ENCODE measurements at regions not wholly inside any gene's neighbourhood (a gene's known extent, or its start where the extent isn't known, plus 50 kb on each side); places are given as distances from the start of the nearest gene placed in this dataset.
"Not testable (repeated sequence)": the region's sequence is repeated elsewhere in the genome, so short reads cannot be mapped to it uniquely, and the experiment has no call there.

DNA sequence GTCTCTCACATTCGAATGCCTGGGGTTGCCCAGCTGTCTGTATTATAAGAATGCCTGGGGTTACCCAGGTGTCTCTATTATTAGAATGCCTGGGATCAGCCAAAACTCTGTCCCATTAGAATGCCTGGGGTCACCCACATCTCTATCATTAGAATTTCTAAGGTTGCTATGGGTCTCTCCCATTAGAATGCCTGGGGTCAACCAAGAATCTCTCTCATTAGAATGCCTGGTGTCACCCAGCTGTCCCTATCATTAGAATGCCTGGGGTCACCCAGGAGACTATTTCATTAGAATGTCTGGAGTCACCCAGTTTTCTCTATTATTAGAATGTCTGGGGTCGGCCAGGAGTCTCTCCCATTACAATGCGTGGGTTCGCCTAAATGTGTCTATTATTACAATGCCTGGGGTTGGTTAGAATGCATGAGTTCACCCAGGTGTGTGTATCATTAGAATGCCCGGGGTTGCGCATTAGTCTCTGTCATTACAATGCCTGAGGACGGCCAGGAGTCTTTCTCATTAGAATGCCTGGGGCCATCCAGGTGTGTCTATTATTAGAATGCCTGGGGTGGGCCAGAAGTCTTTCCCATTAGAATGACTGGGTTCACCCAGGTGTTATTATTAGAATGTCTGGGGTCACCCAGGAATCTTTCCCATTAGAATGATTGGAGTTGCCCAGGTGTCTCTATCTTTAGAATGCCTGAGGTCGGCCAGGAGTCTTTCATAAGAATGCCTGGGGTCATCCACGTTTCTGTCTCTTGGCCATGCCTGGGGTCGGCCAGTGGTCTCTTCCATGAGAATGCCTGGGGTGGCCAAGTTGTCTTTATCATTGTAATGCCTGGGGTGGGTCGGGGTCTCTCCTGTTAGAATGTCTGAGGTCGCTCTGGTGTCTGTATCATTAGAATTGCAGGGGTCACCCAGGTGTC is 59.6 kb downstream of the RNF187 start:
- DNase-seq: no peak

DNA sequence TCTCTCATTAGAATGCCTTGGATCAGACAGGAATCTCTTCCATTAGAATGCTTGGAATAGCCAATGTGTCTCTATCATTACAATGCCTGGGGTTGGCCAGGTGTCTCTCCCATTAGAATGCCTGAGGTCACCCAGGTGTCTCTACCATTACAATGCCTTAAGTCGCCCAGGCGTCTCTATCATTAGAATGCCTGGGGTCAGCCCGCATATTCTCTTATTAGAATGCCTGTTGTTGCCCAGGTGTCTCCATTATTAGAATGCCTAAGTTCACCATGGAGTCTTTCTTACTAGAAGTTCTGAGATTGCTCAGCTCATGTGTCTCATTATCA is 60.2 kb downstream of the RNF187 start:
- DNase-seq: no peak

DNA sequence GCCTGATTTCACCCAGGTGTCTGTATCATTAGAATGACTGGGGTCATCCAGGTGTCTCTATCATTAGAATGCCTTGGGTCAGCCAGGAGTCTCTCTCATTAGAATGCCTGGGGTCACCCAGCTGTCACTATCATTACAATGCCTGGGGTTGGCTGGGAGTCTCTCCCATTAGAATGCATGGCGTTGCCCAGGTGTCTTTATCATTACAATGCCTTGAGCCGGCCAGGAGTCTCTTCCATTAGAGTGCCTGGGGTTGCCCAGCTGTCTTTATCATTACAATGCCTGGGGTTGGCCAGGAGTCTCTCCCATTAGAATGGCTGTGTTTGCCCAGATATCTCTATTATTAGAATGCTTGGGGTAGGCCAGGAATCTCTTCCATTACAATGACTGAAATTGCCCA is 61.6 kb downstream of the RNF187 start:
- no peak for DNase-seq

- DNase-seq: no peak
These were observed 65.5 kb downstream of the RNF187 start for GRCh38 chr1:228552596-228553176.

DNA sequence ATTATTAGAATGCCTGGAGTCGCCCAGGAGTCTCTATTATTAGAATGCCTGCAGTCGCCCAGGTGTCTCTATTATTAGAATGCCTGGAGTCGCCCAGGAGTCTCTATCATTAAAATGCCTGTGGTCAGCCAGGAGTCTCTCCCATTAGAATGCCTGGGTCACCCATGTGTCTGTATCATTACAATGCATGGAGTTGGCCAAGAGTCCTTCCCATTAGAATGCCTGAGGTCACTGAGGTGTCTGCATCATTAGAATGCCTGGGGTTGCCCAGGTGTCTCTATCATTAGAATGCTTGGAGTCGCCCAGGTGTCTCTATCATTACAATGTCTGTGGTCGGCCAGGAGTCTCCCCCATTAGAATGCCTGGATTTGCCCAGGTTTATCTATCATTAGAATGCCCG is 66.9 kb downstream of the RNF187 start:
- no peak for DNase-seq

GRCh38 chr1:228555074-228555994 is 68.2 kb downstream of the RNF187 start:
- DNase-seq: peak in 2 of 4 experiments; percentile 9 to 22

GRCh38 chr1:228556634-228557430 is 69.7 kb downstream of the RNF187 start:
- DNase-seq: not testable (repeated sequence)

Measured in suppressor macrophage (primary cell).